Posterior cingulate gyrus (tissue), 11 donors: ENCODE measurements at regions not wholly inside any gene's neighbourhood (a gene's known extent, or its start where the extent isn't known, plus 50 kb on each side); places are given as distances from the start of the nearest gene placed in this dataset.

Source experiments
- DNase-seq, 10 donors: peaks; one replicate each; pipeline versions ENCODE4 v3.0.0 to v3.0.0-alpha.2; 2020 to 2021; ENCODE audit warnings: mixed read lengths in 3 of 10
- intact Hi-C: fragments of 100-400 bp; cut with DNase I; formaldehyde crosslinking; loops from one replicate; pipeline ENCODE4 v1.15.1; 2023

DNA sequence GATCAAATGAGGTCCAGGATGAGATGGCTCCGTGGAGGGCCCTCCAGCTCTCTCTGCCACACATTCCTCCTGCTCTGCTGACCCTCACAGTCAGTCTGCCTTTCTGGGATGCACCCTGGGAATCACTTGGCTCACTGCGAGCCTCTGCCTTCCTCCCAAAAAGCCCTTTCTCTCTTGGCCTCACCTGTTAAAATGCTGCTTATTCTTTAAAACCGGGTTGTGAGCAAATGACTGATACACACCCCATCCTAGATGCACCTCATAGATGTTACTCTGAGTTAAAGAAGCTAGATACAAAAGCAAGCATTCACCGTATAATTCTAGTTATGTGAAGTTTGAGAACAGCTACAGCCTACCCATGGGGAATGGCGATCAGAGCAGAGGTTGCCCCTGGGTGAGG is 167.7 kb upstream of the MYCN start:
- intact Hi-C loops = no loop called here
- DNase-seq = no peak

DNA sequence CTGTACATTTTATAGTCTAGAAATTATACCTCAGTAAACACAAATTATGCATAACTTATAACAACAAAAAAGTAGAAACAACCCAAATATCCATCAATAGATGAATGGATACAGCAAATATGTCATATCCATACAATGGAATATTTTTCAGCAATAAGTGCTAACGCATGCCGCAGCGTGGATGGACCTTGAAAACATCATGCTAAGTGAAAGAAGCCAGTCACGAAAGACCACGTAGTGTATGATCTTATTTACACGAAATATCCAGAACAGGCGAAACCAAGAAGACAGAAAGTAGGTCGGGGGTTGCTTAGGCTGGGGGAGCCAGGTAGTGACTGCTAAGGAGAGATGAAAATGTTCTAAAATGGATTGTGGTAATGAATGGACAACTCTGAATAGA is 167.1 kb upstream of the MYCN start:
- DNase-seq = no peak
- intact Hi-C loops = no loop called here

DNA sequence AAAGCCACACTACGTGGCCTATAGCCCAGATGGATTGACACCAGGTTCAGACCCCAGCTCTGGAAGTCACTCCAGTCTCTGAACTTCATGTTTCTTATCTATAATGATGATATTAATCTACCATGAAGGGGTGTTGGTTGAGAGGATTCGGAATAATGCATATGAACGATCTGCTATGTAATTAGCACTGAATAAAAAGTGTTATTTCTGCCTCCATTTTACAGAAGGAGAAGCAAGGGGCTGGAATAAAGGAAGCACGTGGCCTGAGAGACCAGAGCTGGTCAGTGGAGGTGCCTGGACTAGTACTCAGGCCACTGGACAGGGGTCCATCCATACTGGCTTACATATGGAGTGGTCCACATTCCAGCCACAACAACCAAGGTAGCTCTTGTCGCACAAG is 166.5 kb upstream of the MYCN start:
- DNase-seq = no peak
- intact Hi-C loops = no loop called here

DNA sequence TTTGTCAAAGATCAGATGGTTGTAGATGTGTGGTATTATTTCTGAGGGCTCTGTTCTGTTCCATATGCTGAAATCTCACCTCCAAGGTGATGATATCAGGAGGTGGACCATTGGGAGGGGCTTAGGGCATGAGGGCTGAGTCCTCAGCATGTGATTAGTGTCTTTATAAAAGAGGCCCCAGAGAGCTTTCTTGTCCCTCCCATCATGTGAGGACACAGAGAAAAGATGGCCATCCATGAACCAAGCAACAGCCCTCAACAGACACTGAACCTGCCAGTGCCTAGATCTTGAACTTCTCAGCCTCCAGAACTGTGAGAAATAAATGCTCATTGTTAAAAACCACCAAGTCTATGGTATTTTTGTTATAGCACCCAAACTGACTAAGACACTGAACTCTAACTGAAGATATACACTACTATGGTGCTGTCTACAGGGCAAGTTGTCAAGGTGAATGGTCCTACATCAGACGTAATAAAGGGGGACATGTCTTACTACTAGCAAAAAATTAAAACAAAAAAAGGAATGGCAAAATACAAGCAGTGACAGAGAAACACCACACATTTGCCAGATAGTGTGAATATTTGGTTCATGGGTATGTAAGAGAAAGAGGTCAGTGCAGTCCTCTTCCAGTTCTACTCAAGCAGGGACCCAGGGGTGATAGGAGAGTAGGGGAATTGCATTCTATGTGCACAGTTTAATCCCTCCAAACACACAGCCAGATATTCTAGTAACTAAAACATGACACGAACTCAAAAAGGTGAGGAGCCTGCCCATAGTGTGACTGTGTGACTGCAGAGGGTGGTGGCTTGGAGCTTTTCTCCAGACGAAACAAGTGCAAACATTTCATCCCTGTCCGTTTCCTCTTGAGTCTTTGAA is 164.4 kb upstream of the MYCN start:
- DNase-seq = no peak
- intact Hi-C loops = no loop called here

DNA sequence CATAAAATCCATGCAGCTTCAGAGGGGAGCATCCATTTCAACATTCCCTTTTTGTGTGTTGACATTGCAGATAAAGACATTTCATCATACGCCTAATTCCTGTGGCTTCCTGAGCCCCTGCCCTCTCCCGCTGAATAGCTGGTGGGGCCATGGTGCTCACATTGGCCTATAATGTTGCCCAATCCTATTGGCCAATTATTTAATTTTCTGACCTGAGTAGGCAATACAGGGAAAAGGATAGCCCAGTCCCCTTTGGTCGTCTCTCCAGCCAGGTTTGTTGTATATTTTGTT is 163.8 kb upstream of the MYCN start:
- intact Hi-C loops = no loop called here

DNA sequence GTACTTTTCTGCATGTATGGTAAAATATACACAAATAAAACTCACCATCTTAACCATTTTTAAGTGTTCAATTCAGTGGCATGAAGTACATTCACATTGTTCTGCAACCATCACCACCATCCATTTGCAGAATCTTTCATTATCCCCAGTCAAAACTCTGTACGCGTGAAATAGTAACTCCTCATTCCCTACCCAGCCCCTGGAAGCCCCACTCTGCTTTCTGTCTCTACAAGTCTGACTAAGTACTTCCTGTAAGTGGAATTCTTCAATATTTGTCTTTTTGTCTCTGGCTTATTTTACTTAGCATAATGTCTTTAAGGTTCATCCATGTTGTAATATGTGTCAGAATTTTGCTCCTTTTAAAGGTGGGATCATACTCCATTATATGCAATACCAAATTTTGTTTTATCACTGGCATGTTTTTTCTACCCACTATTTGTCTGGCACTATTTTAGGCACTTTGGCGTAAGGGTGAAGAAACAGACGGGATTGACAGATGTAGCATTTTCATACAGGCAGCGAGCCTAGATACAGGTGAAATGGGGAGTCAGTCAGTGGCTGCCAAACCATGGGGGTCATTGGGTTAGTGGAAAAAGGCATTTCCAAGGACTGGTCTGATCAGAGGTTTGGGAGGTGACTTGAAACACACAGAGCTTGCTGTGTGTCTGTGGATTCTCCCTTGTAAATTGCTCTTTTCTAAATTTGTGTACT is 163.2 kb upstream of the MYCN start:
- no peak for DNase-seq
- intact Hi-C loops = no loop called here

More for the DNA sequence above, 163.8 kb upstream of the MYCN start:
- DNase-seq = no peak

DNA sequence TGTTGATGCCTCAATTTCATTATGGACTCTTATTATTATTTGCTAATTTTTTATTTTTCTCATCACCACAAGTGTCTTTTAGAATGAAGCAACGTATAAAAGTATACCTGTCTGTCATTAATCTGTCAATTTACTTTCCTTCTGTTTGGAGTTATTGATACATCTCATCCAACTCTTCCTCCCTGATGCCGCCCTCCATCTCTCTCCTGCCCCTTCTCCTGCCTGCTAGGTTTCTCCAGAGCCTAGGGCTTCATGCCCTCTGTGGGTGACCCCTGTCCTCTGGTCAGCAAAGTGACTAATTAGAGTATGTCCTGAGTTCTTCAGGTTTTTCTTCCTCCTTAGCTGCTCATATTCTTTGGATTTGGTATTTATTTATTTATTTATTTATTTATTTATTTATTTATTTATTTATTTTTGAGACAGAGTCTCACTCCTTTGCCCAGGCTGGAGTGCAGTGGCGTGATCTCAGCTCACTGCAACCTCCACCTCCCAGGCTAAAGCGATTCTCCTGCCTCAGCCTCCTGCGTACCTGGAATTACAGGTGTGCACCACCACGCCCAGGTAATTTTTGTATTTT is 162.5 kb upstream of the MYCN start:
- intact Hi-C loops = no loop called here
- DNase-seq = peak in 1 of 10 donors; percentile 15

DNA sequence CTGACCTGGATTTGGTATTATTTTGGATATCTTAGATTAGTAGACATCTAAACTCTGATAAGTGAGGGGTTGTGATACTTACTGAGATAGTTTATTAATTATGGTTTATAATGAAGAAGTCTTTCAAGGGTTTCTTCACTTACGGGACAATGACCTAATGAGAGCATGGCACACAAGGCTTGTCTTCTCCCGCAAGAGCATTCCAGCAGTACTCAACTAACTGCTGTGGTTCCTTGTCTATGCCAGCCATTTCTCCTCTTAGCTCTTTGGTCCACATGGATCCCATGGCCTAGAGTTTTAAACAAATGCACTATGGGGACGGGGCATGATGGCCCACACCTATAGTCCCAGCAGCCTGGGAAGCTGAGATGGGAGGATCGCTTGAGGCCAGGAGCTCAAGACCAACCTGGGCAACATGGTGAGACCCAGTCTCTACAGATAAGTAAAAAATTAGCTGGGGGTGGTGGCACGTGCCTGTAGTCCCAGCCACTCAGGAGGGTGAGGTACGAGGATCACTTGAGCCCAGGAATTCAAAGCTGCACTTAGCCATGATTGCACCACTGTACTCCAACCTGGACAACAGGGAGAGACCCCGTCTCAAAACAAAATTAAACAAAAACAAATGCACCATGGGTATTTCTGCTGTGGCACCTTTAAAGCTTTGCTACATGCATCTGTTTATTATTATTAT is 161.7 kb upstream of the MYCN start:
- DNase-seq = no peak
- intact Hi-C loops = no loop called here

DNA sequence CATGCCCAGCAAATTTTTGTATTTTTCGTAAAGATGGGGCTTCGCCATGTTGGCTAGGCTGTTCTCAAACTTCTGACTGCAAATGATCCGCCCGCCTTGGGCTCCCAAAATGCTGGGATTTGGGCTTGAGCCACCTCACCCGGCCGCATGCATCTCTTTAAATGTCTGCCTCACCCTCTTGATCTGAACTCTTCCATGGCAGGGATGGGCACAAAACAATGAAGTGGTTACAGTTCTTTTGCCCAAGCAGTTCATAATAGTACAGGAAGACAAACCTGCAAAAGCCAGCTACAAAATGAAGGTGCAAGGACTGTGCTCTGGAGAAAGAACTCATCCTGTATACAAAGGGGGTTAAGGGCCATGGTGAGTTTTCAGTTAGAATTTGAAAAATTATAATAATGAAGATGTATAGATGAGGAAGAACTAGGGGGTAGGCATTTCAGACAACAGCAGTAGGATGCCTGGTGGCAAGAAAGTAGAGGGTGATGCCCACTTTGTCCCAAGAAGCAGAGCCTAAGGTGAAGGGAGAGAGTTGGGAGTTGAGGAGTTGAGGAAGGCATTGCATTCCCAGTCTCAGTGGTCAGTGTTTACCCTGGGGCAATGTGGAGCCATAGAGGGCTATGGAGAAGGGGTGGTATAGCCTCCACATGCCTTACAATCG is 160.8 kb upstream of the MYCN start:
- DNase-seq = peak in 1 of 10 donors; percentile 46
- intact Hi-C loops = no loop called here

DNA sequence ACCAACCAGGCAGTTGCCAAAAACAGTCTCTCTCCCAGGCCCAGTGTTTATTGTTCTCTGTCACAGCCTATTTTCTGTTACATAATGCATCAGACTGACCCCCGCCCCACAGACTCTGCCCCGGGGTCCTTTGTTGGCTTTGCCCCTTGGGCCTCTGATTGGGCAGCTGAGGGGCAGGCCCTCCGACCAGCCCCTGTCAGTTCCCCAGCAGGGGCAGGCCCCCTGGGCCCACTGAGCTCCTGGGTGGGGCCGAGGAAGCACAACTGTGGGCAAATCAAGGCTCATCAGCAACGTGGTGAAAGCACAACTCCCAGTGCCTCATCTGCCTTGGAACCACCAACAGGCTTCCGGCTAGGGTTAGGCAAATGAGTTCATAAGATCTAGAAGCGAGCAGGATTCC is 160.1 kb upstream of the MYCN start:
- DNase-seq = peak in 1 of 10 donors; percentile 15
- intact Hi-C loops = no loop called here

DNA sequence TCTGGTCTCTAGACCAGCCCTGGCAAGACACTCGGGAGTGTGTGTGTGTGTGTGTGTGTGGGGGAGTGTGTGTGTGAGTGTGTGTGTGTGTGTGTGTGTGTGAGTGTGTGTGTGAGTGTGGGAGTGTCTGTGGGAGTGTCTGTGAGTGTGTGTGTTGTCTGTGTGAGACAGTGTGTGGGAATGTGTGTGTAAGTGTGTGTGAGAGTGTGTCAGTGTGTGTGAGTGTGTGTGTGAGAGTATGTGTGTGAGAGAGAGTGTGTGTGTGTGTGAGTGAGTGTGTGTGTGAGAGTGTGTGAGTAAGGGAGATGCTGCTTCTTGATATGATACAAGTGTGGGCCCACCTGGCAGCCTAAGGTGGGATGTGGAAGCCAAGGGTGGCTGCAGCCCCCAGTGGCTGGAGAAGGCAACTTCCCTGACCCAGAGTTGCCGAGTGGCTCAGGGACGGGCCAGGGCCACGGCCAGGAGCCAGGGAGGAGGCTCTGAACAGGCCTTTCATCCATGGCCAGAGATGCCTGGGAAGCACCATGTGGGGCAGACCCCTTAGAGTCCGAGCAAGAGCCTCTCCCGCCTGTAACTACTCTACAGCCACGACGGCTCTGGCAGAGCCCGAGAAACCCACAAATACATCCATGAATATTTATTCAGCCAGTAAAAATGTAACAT is 159.3 kb upstream of the MYCN start:
- peak in 1 of 10 donors; percentile 66 for DNase-seq
- intact Hi-C loops = no loop called here

DNA sequence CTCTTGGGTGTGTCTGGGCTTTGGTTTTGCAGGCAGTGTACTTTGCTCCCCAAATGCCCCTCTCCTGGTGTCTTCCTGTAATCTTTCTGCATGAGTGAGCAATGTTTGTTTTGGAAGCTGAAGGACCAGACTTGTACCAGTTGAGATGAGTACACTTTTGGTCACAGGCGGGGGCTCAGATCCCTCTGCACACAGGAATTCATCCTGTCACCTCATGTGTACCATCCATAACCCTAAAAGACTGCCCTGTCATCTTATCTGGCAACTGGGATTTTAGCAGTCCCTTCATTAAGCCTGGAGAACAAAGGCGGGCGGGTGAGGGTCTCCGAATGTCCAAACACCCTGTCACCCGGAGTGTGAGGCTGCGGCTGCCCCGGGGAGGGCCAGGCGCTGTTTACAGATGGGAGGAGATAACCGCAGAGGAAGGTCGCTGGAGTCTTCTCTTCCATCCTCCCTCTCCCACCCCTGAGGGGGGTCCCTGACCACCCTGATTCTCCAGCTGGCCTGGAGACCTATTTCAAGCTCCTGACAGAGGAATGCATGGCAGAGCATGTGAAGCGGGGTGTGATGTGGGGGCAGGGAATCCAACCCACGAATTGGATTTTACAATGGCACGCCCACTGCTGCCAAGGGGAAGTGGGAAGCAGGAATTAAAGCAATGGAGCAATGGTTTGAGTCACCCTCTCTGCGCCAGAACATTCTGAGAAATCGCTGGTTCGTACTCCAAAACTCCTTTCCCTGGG is 158.2 kb upstream of the MYCN start:
- intact Hi-C loops = no loop called here
- peak in 1 of 10 donors; percentile 37 for DNase-seq

DNA sequence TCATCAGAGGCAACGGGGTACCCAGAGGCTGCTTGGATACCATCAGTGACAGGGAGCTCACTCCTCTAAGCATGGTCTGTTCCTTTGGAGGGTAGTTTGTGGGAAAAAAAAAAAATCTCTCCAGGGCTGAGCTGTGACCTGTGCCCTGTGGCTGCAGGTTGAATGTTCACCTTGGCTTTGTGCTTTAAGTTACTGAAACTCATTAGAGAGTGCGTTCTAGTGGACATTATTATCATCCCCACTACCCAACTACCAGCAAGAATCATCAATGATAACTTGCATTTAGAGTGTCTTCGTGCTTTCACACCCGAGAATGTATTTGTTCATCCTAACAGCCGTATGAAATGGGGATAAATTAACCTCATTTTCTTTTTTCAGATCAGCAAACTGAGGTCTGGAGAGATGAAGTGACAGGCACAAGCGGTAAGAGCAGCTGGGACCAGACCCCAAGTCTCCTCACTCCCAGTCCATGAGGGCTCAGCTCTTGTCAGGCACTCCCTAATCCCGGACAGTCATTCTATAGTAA is 157.5 kb upstream of the MYCN start:
- intact Hi-C loops = no loop called here
- DNase-seq = peak in 1 of 10 donors; percentile 17

DNA sequence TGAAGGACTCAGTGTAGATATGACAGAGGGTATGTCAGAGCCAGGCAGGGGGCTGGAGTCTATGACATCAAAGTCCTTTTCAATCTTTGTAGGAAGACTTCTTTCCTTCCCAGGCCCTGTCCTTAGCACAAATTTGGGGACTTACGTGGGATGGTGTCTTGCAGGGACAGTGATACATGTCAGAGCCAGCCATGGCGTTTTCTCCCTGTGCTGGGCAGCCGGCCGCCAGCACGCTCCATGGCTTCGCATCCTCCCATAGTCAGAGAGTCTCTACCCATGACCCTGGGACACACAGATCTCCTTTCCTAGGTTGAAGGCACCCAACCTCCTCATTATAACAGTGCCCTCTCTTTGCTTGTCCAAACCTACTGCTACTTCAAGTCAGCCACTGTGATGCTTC is 156.9 kb upstream of the MYCN start:
- intact Hi-C loops = no loop called here
- no peak for DNase-seq

DNA sequence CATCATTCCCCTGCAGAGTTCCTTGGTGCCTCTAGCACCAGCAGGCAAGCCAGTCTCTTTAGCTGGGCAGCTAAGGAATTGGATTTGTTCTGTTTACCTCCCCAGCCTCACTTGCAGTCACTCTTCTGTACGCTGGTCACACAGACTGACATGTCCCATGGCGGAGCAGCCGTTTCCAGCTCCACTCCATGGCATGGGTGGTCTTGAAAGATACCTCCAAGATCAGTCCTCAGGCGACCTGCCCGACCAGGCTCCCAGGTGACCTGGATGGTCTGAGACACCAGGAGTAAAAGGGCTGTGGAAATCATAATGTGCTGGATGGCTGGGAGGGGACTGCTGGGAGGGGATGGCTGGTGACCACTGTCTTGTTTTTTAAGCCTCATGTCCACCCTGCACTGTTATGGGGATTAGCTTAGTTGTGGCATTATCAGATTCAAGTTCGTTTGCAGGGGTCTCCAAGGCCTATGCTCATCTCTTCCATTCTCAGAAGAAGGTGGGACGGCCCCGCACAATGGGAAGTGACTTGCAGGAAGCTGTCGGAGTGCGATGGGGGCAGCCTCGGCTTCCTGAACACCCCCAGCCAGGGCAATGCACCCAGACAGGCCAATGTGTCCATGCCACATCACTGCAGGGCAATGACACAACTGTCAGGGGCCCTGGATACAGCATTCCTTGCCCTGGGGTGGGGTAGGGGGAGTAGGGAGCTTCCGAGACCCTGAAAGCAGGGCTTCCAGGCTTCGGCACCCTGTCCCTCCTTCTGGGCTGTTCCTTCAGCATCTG is 156.1 kb upstream of the MYCN start:
- intact Hi-C loops = no loop called here
- peak in 2 of 10 donors; percentile 30 to 71 for DNase-seq

DNA sequence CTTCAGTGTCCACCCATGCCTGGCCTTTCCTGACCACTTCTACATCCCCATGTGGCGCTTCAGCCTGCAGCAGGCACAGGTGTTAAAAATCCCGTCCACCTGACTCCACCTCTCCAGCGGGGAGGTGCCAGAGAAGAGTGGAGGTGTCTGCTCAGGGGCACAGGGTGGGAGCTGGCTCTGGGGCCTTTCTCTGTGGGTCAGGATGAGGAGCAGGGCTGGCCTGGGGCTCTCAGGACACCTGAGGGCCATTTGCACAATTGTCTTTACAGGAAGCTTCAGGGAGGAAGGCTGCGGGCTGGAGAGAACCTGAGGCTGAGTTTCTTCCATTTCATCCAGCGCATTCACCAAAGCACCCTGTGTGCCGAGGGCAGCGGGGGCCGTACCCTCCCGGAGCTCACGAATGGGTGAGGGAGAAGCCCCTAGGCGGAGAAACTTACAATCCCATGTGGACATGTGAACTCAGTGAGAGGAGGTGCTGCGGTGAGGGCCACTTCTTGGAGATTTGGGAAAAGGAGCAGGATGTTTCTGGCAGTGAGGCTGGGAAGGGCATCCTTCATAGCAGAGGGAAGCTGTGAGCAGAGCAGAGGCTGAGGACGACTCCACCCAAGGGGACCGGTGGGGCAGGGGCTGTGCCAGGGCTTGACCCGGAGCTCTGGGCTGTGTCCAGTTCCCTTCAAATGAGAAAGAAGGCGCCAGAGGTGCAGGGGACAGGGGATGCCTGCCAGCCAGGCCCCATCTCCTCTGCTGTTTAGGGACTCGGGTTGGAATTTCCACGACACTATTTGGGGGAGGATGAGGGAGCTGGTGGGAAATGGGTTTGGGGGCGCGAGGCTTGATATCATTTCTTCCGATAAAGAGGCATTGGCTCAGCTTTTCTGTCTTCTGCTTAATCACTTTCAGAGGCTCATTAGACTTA is 155.2 kb upstream of the MYCN start:
- DNase-seq = peak in 2 of 10 donors; percentile 55 to 63
- intact Hi-C loops = no loop called here

DNA sequence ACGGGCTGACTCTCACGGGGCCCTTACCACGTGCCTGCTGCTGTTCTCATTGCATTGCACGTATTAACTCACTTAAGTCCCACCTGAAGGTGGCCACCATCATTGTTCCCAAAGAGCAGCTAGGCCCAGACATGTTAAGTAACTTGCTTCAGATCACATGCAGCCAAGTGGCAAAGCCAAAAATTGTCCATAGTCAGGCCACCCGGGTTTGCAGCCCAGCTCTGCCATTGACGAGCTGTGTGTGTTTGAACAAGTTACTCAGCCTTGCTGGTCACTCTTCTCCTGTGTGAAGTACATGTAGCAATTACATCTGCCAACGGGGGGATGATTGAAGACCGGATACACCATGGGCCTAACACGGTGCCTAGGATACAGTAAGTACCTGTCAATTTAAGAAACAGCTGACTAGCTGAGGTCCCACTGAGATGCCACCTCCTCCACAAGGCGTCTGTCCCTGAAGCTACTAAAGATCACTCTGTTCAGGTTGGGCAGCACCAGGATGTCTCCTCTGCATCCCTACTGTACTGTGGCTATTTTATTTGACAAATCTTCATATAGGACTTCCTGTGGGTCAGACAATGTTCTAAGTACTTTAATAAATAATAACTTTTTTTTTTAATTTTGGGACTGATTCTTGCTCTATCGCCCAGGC is 154.2 kb upstream of the MYCN start:
- intact Hi-C loops = no loop called here

More for the DNA sequence above, 154.2 kb upstream of the MYCN start:
- peak in 2 of 10 donors; percentile 26 to 50 for DNase-seq
